Lung (tissue), 11 donors: ENCODE measurements at regions not wholly inside any gene's neighbourhood (a gene's known extent, or its start where the extent isn't known, plus 50 kb on each side); places are given as distances from the start of the nearest gene placed in this dataset.
"Not testable (repeated sequence)": the region's sequence is repeated elsewhere in the genome, so short reads cannot be mapped to it uniquely, and the experiment has no call there.

Experiments
- ATAC-seq: fragments of 200-7000 bp; cut with Tn5 transposase; one replicate; pipeline ENCODE4 v1.9.1; 2020; ENCODE audit warnings: moderate number of reproducible peaks; ENCODE audit not compliant: insufficient read depth, low FRiP score
- DNase-seq, 3 donors: peaks; one replicate each; pipeline ENCODE4 v3.0.0-alpha.2; 2013 to 2017
- H3K27ac ChIP-seq, 2 donors: one replicate each; pipeline ENCODE4 v1.5.1; 2013; ENCODE audit warnings: mild to moderate bottlenecking in 2 of 2, moderate library complexity in 2 of 2, control low read depth in 1 of 2, inconsistent platforms in 1 of 2, low read depth in 1 of 2, low read length in 1 of 2
- H3K27me3 ChIP-seq, 3 donors: one replicate each; pipeline ENCODE4 v1.5.1; 2013; ENCODE audit warnings: low read length in 2 of 3; ENCODE audit not compliant: control insufficient read depth in 3 of 3, insufficient read depth in 3 of 3
- H3K36me3 ChIP-seq, 4 donors: one replicate each; pipeline ENCODE4 v1.5.1; 2013; ENCODE audit warnings: low read length in 4 of 4, mild to moderate bottlenecking in 1 of 4, moderate library complexity in 1 of 4; ENCODE audit not compliant: control insufficient read depth in 4 of 4, insufficient read depth in 4 of 4
- H3K4me1 ChIP-seq, 5 donors: one replicate each; pipeline ENCODE4 v1.5.1; 2013; ENCODE audit warnings: low read length in 5 of 5, mild to moderate bottlenecking in 2 of 5, moderate library complexity in 1 of 5; ENCODE audit not compliant: control insufficient read depth in 5 of 5, insufficient read depth in 5 of 5
- H3K4me3 ChIP-seq: one replicate; pipeline ENCODE4 v1.5.1; 2013; ENCODE audit warnings: mild to moderate bottlenecking, control low read depth, moderate library complexity
- H3K9ac ChIP-seq, 2 donors: one replicate each; pipeline ENCODE4 v1.5.1; 2013; ENCODE audit warnings: low read length in 2 of 2, control low read depth in 1 of 2; ENCODE audit not compliant: insufficient read depth in 1 of 2
- H3K9me3 ChIP-seq, 4 donors: one replicate each; pipeline ENCODE4 v1.5.1; 2013; ENCODE audit warnings: low read length in 3 of 4, mild to moderate bottlenecking in 1 of 4, moderate library complexity in 1 of 4; ENCODE audit not compliant: control insufficient read depth in 4 of 4, insufficient read depth in 3 of 4
- CTCF ChIP-seq: IDR thresholded peaks from 2 replicates; pipeline ENCODE4 v1.5.1; 2012; ENCODE audit warnings: mild to moderate bottlenecking; ENCODE audit errors: control extremely low read depth, extremely low read depth
- WGBS, 2 donors: extraction: QIAGEN DNeasy Blood & Tissue Kit; methylation state at CpG; one replicate each; pipeline ENCODE4 v1.1.7; 2013; 5-methylcytosine and 5-hydroxymethylcytosine counted together
- donor health status: control.
- donor health status: control.
- donor health status: Bipolar disorder and iron deficiency.
- donor health status: healthy.
- donor health status: DM: yes; HTN: yes; CAD: no.

GRCh38 chr17:438191-438590, 85.6 kb upstream of the RPH3AL start:
- Histone ChIP-seq H3K9me3 (peaks cover 0 to 3% (median 1%) of the 10 kb centered on the region in 4 donors), H3K4me1 (peaks cover 0 to 2% (median 0%) of the 10 kb centered on the region in 5 donors), H3K9ac (no peak overlapping the region), H3K4me3 (no peak overlapping the region), H3K27me3 (no peaks in the 10 kb centered on the region), H3K36me3 (peaks cover 3 to 7% (median 4%) of the 10 kb centered on the region in 4 donors), H3K27ac (no peak overlapping the region)
- WGBS, 2 donors = 66 to 86% methylated on average over 5 of the region's 5 CpGs
- ATAC-seq (no peak), DNase-seq (no peak)
- TF ChIP-seq CTCF = no peak

- 98 to 99% methylated on average over 2 of the region's 2 CpGs for WGBS, 2 donors
- no peak for DNase-seq
- H3K9me3 ChIP-seq = peaks cover 0 to 3% (median 1%) of the 10 kb centered on the region in 4 donors
- H3K4me3 ChIP-seq = no peak overlapping the region
- H3K27ac ChIP-seq = no peak overlapping the region
- no peak for ATAC-seq
- no peak for TF ChIP-seq CTCF
- no peak overlapping the region for H3K9ac ChIP-seq
- H3K36me3 ChIP-seq = peaks cover 0 to 4% (median 2%) of the 10 kb centered on the region in 4 donors
- H3K27me3 ChIP-seq = no peaks in the 10 kb centered on the region
- H3K4me1 ChIP-seq = peaks cover 0 to 2% (median 0%) of the 10 kb centered on the region in 5 donors
These were observed 84.9 kb upstream of the RPH3AL start for GRCh38 chr17:437545-437944.

GRCh38 chr17:436571-436970, 84.0 kb upstream of the RPH3AL start:
- peaks cover 0 to 2% (median 0%) of the 10 kb centered on the region in 5 donors for H3K4me1 ChIP-seq
- no peak for ATAC-seq
- H3K9me3 ChIP-seq = peaks cover 0 to 3% (median 1%) of the 10 kb centered on the region in 4 donors
- peaks cover 0 to 4% (median 0%) of the 10 kb centered on the region in 4 donors for H3K36me3 ChIP-seq
- H3K27me3 ChIP-seq = no peaks in the 10 kb centered on the region
- no peak overlapping the region for H3K27ac ChIP-seq
- H3K4me3 ChIP-seq = no peak overlapping the region
- WGBS, 2 donors = 91 to 94% methylated on average over 7 of the region's 7 CpGs
- no peak overlapping the region for H3K9ac ChIP-seq
- no peak for DNase-seq
- TF ChIP-seq CTCF = no peak

- H3K27ac ChIP-seq, H3K4me3 ChIP-seq, H3K27me3 ChIP-seq, ATAC-seq, DNase-seq, H3K36me3 ChIP-seq, H3K9me3 ChIP-seq, H3K4me1 ChIP-seq, H3K9ac ChIP-seq: not testable (repeated sequence)
- WGBS, 2 donors = 54 to 72% methylated on average over 2 of the region's 2 CpGs
These were observed 79.9 kb upstream of the RPH3AL start for GRCh38 chr17:432471-432870.
